T-cell (primary cell): ENCODE measurements at regions not wholly inside any gene's neighbourhood (a gene's known extent, or its start where the extent isn't known, plus 50 kb on each side); places are given as distances from the start of the nearest gene placed in this dataset.

Source experiments
- ATAC-seq, 4 experiments: fragments of 200-7000 bp in 3 of 4; fragments of 150-1000 bp in 1 of 4; cut with Tn5 transposase; replicated peaks in 1 of 4; 1 replicate in 3 of 4; 2 replicates in 1 of 4; pipeline ENCODE4 v1.10.0; 2021; ENCODE audit warnings: moderate library complexity in 3 of 4, mild to moderate bottlenecking in 2 of 4, moderate number of reproducible peaks in 1 of 4
- CTCF ChIA-PET, 2 donors: fragments of 300-600 bp; sonication (Branson Sonifier 250); formaldehyde crosslinking; loops; one replicate each; lab custom pipeline; 2022; ENCODE audit warnings: antibody characterized with exemption in 2 of 2; lab: Charles Lee
- POLR2A ChIA-PET, 2 donors: fragments of 300-600 bp; sonication (Branson Sonifier 250); formaldehyde crosslinking; loops; one replicate each; lab custom pipeline; 2022; ENCODE audit warnings: antibody characterized with exemption in 2 of 2; lab: Charles Lee
- DNase-seq, 35 experiments: peaks; one replicate each; pipeline versions ENCODE4 v3.0.0 to v3.0.0-alpha.2; 2013 to 2023
- H3K27ac ChIP-seq: one replicate; pipeline ENCODE4 v1.5.1; 2013; ENCODE audit warnings: low read length
- H3K27me3 ChIP-seq, 2 experiments: replicated peaks in 1 of 2; 1 replicate in 1 of 2; 2 replicates in 1 of 2; pipeline versions ENCODE4 v1.6.1 to v1.7.0; 2013; ENCODE audit warnings: low read length in 1 of 2, mixed read lengths in 1 of 2; ENCODE audit not compliant: control insufficient read depth in 2 of 2, insufficient read depth in 2 of 2; ENCODE audit errors: extremely low read depth in 1 of 2
- H3K36me3 ChIP-seq, 2 donors: 1 replicate in 1 of 2; 2 replicates in 1 of 2; pipeline versions ENCODE4 v1.6.1 to v1.7.0; 2013; ENCODE audit warnings: low read length in 1 of 2; ENCODE audit not compliant: control insufficient read depth in 2 of 2, insufficient read depth in 1 of 2; ENCODE audit errors: extremely low read depth in 1 of 2
- H3K4me1 ChIP-seq, 2 experiments: 1 replicate in 1 of 2; 2 replicates in 1 of 2; pipeline versions ENCODE4 v1.6.1 to v1.7.0; 2013; ENCODE audit warnings: low read length in 2 of 2, mixed read lengths in 1 of 2; ENCODE audit not compliant: insufficient read depth in 2 of 2, control insufficient read depth in 1 of 2; ENCODE audit errors: extremely low read depth in 1 of 2
- H3K4me3 ChIP-seq, 2 donors: 1 replicate in 1 of 2; 2 replicates in 1 of 2; pipeline versions ENCODE4 v1.5.1 to v1.7.0; 2013; ENCODE audit warnings: mild to moderate bottlenecking in 2 of 2, low read length in 1 of 2, moderate library complexity in 1 of 2; ENCODE audit not compliant: control insufficient read depth in 1 of 2; ENCODE audit errors: extremely low read depth in 1 of 2
- H3K9me3 ChIP-seq: 2 replicates; pipeline ENCODE4 v1.7.0; 2013
- H3K27ac Mint-ChIP-seq, 2 donors: one replicate each; pipeline ENCODE4 v1.8.0; 2020 to 2021; ENCODE audit warnings: mild to moderate bottlenecking in 2 of 2, mixed read lengths in 2 of 2
- H3K27me3 Mint-ChIP-seq, 2 donors: one replicate each; pipeline ENCODE4 v1.8.0; 2021 to 2022; ENCODE audit warnings: mixed read lengths in 2 of 2
- H3K36me3 Mint-ChIP-seq: one replicate; pipeline ENCODE4 v1.8.0; 2021; ENCODE audit warnings: mixed read lengths
- H3K4me1 Mint-ChIP-seq, 3 donors: one replicate each; pipeline ENCODE4 v1.8.0; 2020 to 2022; ENCODE audit warnings: mixed read lengths in 3 of 3, mild to moderate bottlenecking in 1 of 3
- H3K4me3 Mint-ChIP-seq, 3 donors: one replicate each; pipeline ENCODE4 v1.8.0; 2020 to 2022; ENCODE audit warnings: mild to moderate bottlenecking in 3 of 3, mixed read lengths in 3 of 3, moderate library complexity in 3 of 3
- H3K9me3 Mint-ChIP-seq, 3 donors: one replicate each; pipeline ENCODE4 v1.8.0; 2020 to 2022; ENCODE audit warnings: mixed read lengths in 3 of 3
- WGBS: methylation state at CpG from one replicate; pipeline ENCODE4 v1.1.5; 2013; ENCODE audit warnings: missing lambda C conversion rate; ENCODE audit not compliant: insufficient coverage; 5-methylcytosine and 5-hydroxymethylcytosine counted together

GRCh38 chr1:208631506-208631905, 387.3 kb upstream of the PLXNA2 start:
- Histone ChIP-seq H3K4me1 (no peaks in the 10 kb centered on the region), H3K4me3 (no peak overlapping the region), H3K9me3 (no peaks in the 10 kb centered on the region), H3K36me3 (no peaks in the 10 kb centered on the region), H3K27me3 (peaks cover 0 to 4% of the 10 kb centered on the region in 2 experiments), H3K27ac (no peak overlapping the region)
- ChIA-PET CTCF (interaction anchor here in 1 of 2 donors (0.7 to 0.9 kb wide), 2 partner anchors 8 to 162 kb away, joined by 3 to 4 read pairs; no protein-coding TSS in a partner anchor), POLR2A (no interaction called here)
- no peak overlapping the region for H3K4me3 Mint-ChIP-seq
- no peak overlapping the region for H3K27ac Mint-ChIP-seq
- no peaks in the 10 kb centered on the region for H3K36me3 Mint-ChIP-seq
- H3K27me3 Mint-ChIP-seq = peaks cover 0 to 3% of the 10 kb centered on the region in 2 donors
- no peak for ATAC-seq
- DNase-seq = no peak
- no peaks in the 10 kb centered on the region for H3K4me1 Mint-ChIP-seq
- H3K9me3 Mint-ChIP-seq = peaks cover 0 to 3% (median 2%) of the 10 kb centered on the region in 3 donors
- WGBS = 82% methylated on average over 2 of the region's 4 CpGs

- Histone ChIP-seq H3K4me1 (no peaks in the 10 kb centered on the region), H3K36me3 (no peaks in the 10 kb centered on the region), H3K27me3 (peaks cover 0 to 4% of the 10 kb centered on the region in 2 experiments), H3K9me3 (no peaks in the 10 kb centered on the region), H3K4me3 (no peak overlapping the region), H3K27ac (no peak overlapping the region)
- Mint-ChIP-seq H3K36me3 (no peaks in the 10 kb centered on the region), H3K4me1 (no peaks in the 10 kb centered on the region), H3K9me3 (peaks cover 0 to 2% (median 0%) of the 10 kb centered on the region in 3 donors), H3K27me3 (peaks cover 0 to 6% of the 10 kb centered on the region in 2 donors), H3K4me3 (no peak overlapping the region), H3K27ac (no peak overlapping the region)
- 61% methylated on average over 4 of the region's 5 CpGs for WGBS
- CTCF ChIA-PET = no interaction called here
- ATAC-seq (no peak), DNase-seq (no peak)
- POLR2A ChIA-PET = no interaction called here
These were observed 390.4 kb upstream of the PLXNA2 start for GRCh38 chr1:208634346-208635140.

- Mint-ChIP-seq H3K9me3 (no peaks in the 10 kb centered on the region), H3K4me1 (no peaks in the 10 kb centered on the region), H3K27ac (no peak overlapping the region), H3K27me3 (peaks cover 3 to 19% of the 10 kb centered on the region in 2 donors), H3K4me3 (no peak overlapping the region), H3K36me3 (no peaks in the 10 kb centered on the region)
- H3K27ac ChIP-seq = no peak overlapping the region
- peaks cover 0 to 4% of the 10 kb centered on the region in 2 experiments for H3K27me3 ChIP-seq
- H3K4me3 ChIP-seq = no peak overlapping the region
- H3K4me1 ChIP-seq = no peaks in the 10 kb centered on the region
- ATAC-seq (no peak), DNase-seq (no peak)
- WGBS = 79% methylated on average over 2 of the region's 3 CpGs
- H3K9me3 ChIP-seq = no peaks in the 10 kb centered on the region
- no peaks in the 10 kb centered on the region for H3K36me3 ChIP-seq
- POLR2A ChIA-PET = no interaction called here
- CTCF ChIA-PET = no interaction called here
These were observed 393.0 kb upstream of the PLXNA2 start for GRCh38 chr1:208637181-208637580.

GRCh38 chr1:208639382-208639781, 395.2 kb upstream of the PLXNA2 start:
- no peak overlapping the region for H3K4me3 ChIP-seq
- Mint-ChIP-seq H3K9me3 (no peaks in the 10 kb centered on the region), H3K27me3 (peaks cover 3 to 19% of the 10 kb centered on the region in 2 donors), H3K4me3 (no peak overlapping the region), H3K4me1 (no peaks in the 10 kb centered on the region), H3K27ac (no peak overlapping the region), H3K36me3 (no peaks in the 10 kb centered on the region)
- DNase-seq = no peak
- no peaks in the 10 kb centered on the region for H3K4me1 ChIP-seq
- peaks cover 0 to 7% of the 10 kb centered on the region in 2 experiments for H3K27me3 ChIP-seq
- no peaks in the 10 kb centered on the region for H3K36me3 ChIP-seq
- ChIA-PET CTCF (interaction anchor here in 1 of 2 donors (1.1 kb wide), 1 partner anchor 8 kb away, joined by 3 read pairs; no protein-coding TSS in a partner anchor), POLR2A (no interaction called here)
- 76% methylated on average over 2 of the region's 2 CpGs for WGBS
- ATAC-seq = no peak
- H3K9me3 ChIP-seq = no peaks in the 10 kb centered on the region
- H3K27ac ChIP-seq = no peak overlapping the region

GRCh38 chr1:208640295-208640694, 396.1 kb upstream of the PLXNA2 start:
- POLR2A ChIA-PET = interaction anchor here in 1 of 2 donors (0.5 kb wide), 1 partner anchor 11 kb away, joined by 7 read pairs; no protein-coding TSS in a partner anchor
- no CpG with 5 or more reads among the region's 5 CpGs for WGBS
- Mint-ChIP-seq H3K4me3 (no peak overlapping the region), H3K4me1 (no peaks in the 10 kb centered on the region), H3K36me3 (no peaks in the 10 kb centered on the region), H3K27ac (no peak overlapping the region), H3K27me3 (peaks cover 3 to 22% of the 10 kb centered on the region in 2 donors), H3K9me3 (peaks cover 0 to 4% (median 0%) of the 10 kb centered on the region in 3 donors)
- Histone ChIP-seq H3K9me3 (no peaks in the 10 kb centered on the region), H3K4me3 (no peak overlapping the region), H3K4me1 (no peaks in the 10 kb centered on the region), H3K27ac (no peak overlapping the region), H3K27me3 (peaks cover 0 to 5% of the 10 kb centered on the region in 2 experiments), H3K36me3 (no peaks in the 10 kb centered on the region)
- ATAC-seq (no peak), DNase-seq (no peak)
- CTCF ChIA-PET = interaction anchor here in 1 of 2 donors (1.1 kb wide), 1 partner anchor 9 kb away, joined by 3 read pairs; no protein-coding TSS in a partner anchor

- no peak overlapping the region for H3K4me3 Mint-ChIP-seq
- H3K36me3 ChIP-seq = no peaks in the 10 kb centered on the region
- WGBS = 76% methylated on average over 2 of the region's 4 CpGs
- peaks cover 0 to 3% of the 10 kb centered on the region in 2 experiments for H3K27me3 ChIP-seq
- CTCF ChIA-PET = no interaction called here
- no peaks in the 10 kb centered on the region for H3K36me3 Mint-ChIP-seq
- H3K27ac ChIP-seq = no peak overlapping the region
- no peaks in the 10 kb centered on the region for H3K9me3 ChIP-seq
- H3K4me1 ChIP-seq = no peaks in the 10 kb centered on the region
- peaks cover 0 to 4% (median 0%) of the 10 kb centered on the region in 3 donors for H3K9me3 Mint-ChIP-seq
- H3K4me3 ChIP-seq = no peak overlapping the region
- DNase-seq = no peak
- POLR2A ChIA-PET = no interaction called here
- no peak for ATAC-seq
- H3K27me3 Mint-ChIP-seq = peaks cover 3 to 22% of the 10 kb centered on the region in 2 donors
- no peaks in the 10 kb centered on the region for H3K4me1 Mint-ChIP-seq
- no peak overlapping the region for H3K27ac Mint-ChIP-seq
These were observed 397.5 kb upstream of the PLXNA2 start for GRCh38 chr1:208641579-208642280.
